ENCODE measurements at regions not wholly inside any gene's neighbourhood (a gene's known extent, or its start where the extent isn't known, plus 50 kb on each side); places are given as distances from the start of the nearest gene placed in this dataset.

GRCh38 chr7:28266402-28266801, 85.8 kb upstream of the JAZF1 start:
- no peak overlapping the region for H3K4me3 Mint-ChIP-seq
- no peaks in the 10 kb centered on the region for H3K9me3 Mint-ChIP-seq
- no peak for DNase-seq
- H3K4me1 Mint-ChIP-seq (ENCODE audit: low read depth): no peaks in the 10 kb centered on the region
- H3K36me3 Mint-ChIP-seq (ENCODE audit: low read depth): no peaks in the 10 kb centered on the region
- H3K27ac Mint-ChIP-seq: no peak overlapping the region
- peaks cover 11% of the 10 kb centered on the region for H3K27me3 Mint-ChIP-seq (ENCODE audit: insufficient read depth)
- no peak for TF ChIP-seq CTCF (IDR thresholded peaks at IDR 0.05)

DNA sequence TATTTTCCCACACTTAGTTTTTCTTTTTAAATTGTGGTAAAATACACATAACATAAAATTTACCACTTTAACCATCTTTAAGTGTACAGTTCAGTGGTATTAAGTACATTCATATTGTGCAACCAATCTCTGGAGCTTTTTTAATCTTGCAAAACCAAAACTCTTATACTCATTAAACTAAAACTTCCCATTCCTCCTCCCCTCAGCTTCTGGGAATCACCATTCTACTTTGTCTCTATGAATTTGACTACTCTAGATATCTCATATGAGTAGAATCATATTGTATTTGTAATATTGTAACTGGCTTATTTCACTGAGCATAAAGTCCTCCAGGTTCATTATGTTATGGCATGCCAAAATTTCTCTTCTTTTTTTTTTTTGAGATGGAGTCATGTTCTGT, 86.4 kb upstream of the JAZF1 start:
- TF ChIP-seq CTCF (IDR thresholded peaks at IDR 0.05): no peak
- H3K27ac Mint-ChIP-seq: no peak overlapping the region
- no peaks in the 10 kb centered on the region for H3K36me3 Mint-ChIP-seq (ENCODE audit: low read depth)
- no peaks in the 10 kb centered on the region for H3K9me3 Mint-ChIP-seq
- no peak for DNase-seq
- no peak overlapping the region for H3K4me3 Mint-ChIP-seq
- H3K4me1 Mint-ChIP-seq (ENCODE audit: low read depth): no peaks in the 10 kb centered on the region
- peaks cover 8% of the 10 kb centered on the region for H3K27me3 Mint-ChIP-seq (ENCODE audit: insufficient read depth)

GRCh38 chr7:28269700-28270361, 89.2 kb upstream of the JAZF1 start:
- no peaks in the 10 kb centered on the region for H3K36me3 Mint-ChIP-seq (ENCODE audit: low read depth)
- H3K27me3 Mint-ChIP-seq (ENCODE audit: insufficient read depth): peaks cover 6% of the 10 kb centered on the region
- H3K4me1 Mint-ChIP-seq (ENCODE audit: low read depth): peaks cover 5% of the 10 kb centered on the region; the same call in 1 of the 2 replicates
- H3K9me3 Mint-ChIP-seq: no peaks in the 10 kb centered on the region
- no peak for DNase-seq
- H3K27ac Mint-ChIP-seq: no peak overlapping the region
- no peak for TF ChIP-seq CTCF (IDR thresholded peaks at IDR 0.05)
- no peak overlapping the region for H3K4me3 Mint-ChIP-seq

DNA sequence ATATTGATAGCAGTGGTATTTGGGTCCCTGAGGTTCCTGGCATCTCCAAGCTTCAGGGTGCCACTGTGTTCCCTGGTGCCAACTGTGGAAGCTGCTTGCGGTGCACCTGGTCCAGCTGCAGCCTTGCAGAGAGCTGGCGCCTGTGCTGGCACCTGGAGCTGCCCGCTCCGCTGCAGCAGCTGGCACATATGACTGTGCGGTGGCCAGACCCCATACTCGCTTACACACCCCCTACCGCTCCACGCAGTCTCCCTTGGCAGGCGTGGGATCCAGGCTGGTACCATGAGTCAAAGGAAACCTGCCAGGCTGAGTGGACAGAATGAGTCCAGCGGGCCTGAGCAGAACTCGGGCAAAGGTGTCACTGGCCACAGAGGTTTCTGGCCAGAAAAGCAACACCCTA, 89.9 kb upstream of the JAZF1 start:
- Mint-ChIP-seq H3K27me3 (ENCODE audit: insufficient read depth) (peaks cover 6% of the 10 kb centered on the region), H3K36me3 (ENCODE audit: low read depth) (no peaks in the 10 kb centered on the region), H3K4me3 (no peak overlapping the region), H3K9me3 (no peaks in the 10 kb centered on the region), H3K4me1 (ENCODE audit: low read depth) (peaks cover 5% of the 10 kb centered on the region; the same call in 1 of the 2 replicates), H3K27ac (no peak overlapping the region)
- TF ChIP-seq CTCF (IDR thresholded peaks at IDR 0.05): no peak
- DNase-seq: no peak

- Mint-ChIP-seq H3K27me3 (ENCODE audit: insufficient read depth) (peaks cover 6% of the 10 kb centered on the region), H3K36me3 (ENCODE audit: low read depth) (no peaks in the 10 kb centered on the region)
Observed at GRCh38 chr7:28272461-28272877, 91.9 kb upstream of the JAZF1 start.

More at GRCh38 chr7:28272461-28272877, 91.9 kb upstream of the JAZF1 start:
- no peak overlapping the region for H3K27ac Mint-ChIP-seq
- H3K4me3 Mint-ChIP-seq: peak overlapping the region; percentile 77
- no peaks in the 10 kb centered on the region for H3K9me3 Mint-ChIP-seq
- peak; percentile 35 for DNase-seq
- peaks cover 5% of the 10 kb centered on the region; the same call in 1 of the 2 replicates for H3K4me1 Mint-ChIP-seq (ENCODE audit: low read depth)
- TF ChIP-seq CTCF (IDR thresholded peaks at IDR 0.05): peak; percentile 82

Measured in HFFc6 (cell line).